A549 (cell line): ENCODE measurements at regions not wholly inside any gene's neighbourhood (a gene's known extent, or its start where the extent isn't known, plus 50 kb on each side); places are given as distances from the start of the nearest gene placed in this dataset.

Source experiments
- ATAC-seq, 2 experiments: fragments of 200-7000 bp in 1 of 2; fragments of >200 bp in 1 of 2; cut with Nextera tagmentation in 1 of 2; cut with Tn5 transposase in 1 of 2; 3 replicates each; pipeline versions ENCODE4 v1.8.0 to v1.9.1; 2018 to 2020; ENCODE audit warnings: mild to moderate bottlenecking in 1 of 2, moderate library complexity in 1 of 2
- CTCF ChIA-PET: fragments of 300-600 bp; sonication (Branson Sonifier 250); formaldehyde crosslinking; extraction: SDS; loops from one replicate; lab custom pipeline; 2021; ENCODE audit warnings: antibody characterized with exemption, inconsistent platforms; lab: Yijun Ruan, JAX
- POLR2A ChIA-PET: fragments of 350-600 bp; formaldehyde crosslinking; extraction: SDS; loops from one replicate; lab custom pipeline; 2021; ENCODE audit warnings: antibody characterized with exemption, inconsistent platforms; lab: Yijun Ruan, JAX
- DNase-seq, 2 experiments: peaks; one replicate each; pipeline versions ENCODE4 v3.0.0 to v3.0.0-alpha.2; 2011 to 2016; ENCODE audit warnings: low read depth in 1 of 2, low spot score in 1 of 2
- FAIRE-seq: peaks from 2 replicates; lab custom pipeline; 2011; peaks lifted over from hg19 to GRCh38; lab: Jason Lieb, UNC
- H3K27ac ChIP-seq, 2 experiments: fragments of >200 bp; sonication (Bioruptor Twin); formaldehyde crosslinking; 3 replicates each; pipeline ENCODE4 v1.5.1; 2016 to 2017
- H3K4me1 ChIP-seq: fragments of >200 bp; sonication (Bioruptor Twin); formaldehyde crosslinking; 3 replicates; pipeline ENCODE4 v1.6.1; 2016
- H3K4me2 ChIP-seq: fragments of >200 bp; sonication (Bioruptor Twin); formaldehyde crosslinking; 3 replicates; pipeline ENCODE4 v1.6.1; 2016
- H3K4me3 ChIP-seq: fragments of >200 bp; sonication (Bioruptor Twin); formaldehyde crosslinking; 3 replicates; pipeline ENCODE4 v1.5.1; 2016
- H3K9me3 ChIP-seq: fragments of >200 bp; sonication (Bioruptor Twin); formaldehyde crosslinking; 3 replicates; pipeline ENCODE4 v1.6.1; 2016
- BHLHE40 ChIP-seq: IDR thresholded peaks from 2 replicates; pipeline ENCODE4 v1.6.1; 2012; ENCODE audit warnings: low read depth, low read length, inconsistent platforms
- CBX8 ChIP-seq: fragments of 200-600 bp; sonication (generic); IDR thresholded peaks from 2 replicates; pipeline ENCODE4 v1.6.1; 2016
- CEBPB ChIP-seq, 2 experiments: fragments of >200 bp in 1 of 2; sonication (Bioruptor Twin) in 1 of 2; formaldehyde crosslinking in 1 of 2; IDR thresholded peaks; 2 replicates each; pipeline ENCODE4 v1.6.1; 2012 to 2016
- EHMT2 ChIP-seq: fragments of 200-600 bp; sonication (generic); IDR thresholded peaks from 2 replicates; pipeline ENCODE4 v1.6.1; 2016; ENCODE audit warnings: antibody characterized with exemption, low read depth, mild to moderate bottlenecking, moderate library complexity
- EP300 ChIP-seq, 2 experiments: fragments of >200 bp; sonication (Bioruptor Twin); formaldehyde crosslinking; IDR thresholded peaks; 2 replicates in 1 of 2; 3 replicates in 1 of 2; pipeline ENCODE4 v1.6.1; 2016 to 2017
- ESRRA ChIP-seq: fragments of 150-350 bp; IDR thresholded peaks from 2 replicates; pipeline ENCODE4 v1.6.1; 2014; ENCODE audit warnings: mild to moderate bottlenecking, low read length, borderline replicate concordance
- GATA3 ChIP-seq: IDR thresholded peaks from 2 replicates; pipeline ENCODE4 v1.6.1; 2012; ENCODE audit warnings: borderline replicate concordance
- HOXB5 ChIP-seq: fragments of 250-450 bp; sonication (Bioruptor Pico); IDR thresholded peaks from 2 replicates; pipeline ENCODE4 v1.5.0; 2020; ENCODE audit warnings: mild to moderate bottlenecking, moderate library complexity
- MAFK ChIP-seq: fragments of 450-650 bp; IDR thresholded peaks from 2 replicates; pipeline ENCODE4 v1.6.1; 2014; ENCODE audit not compliant: partially characterized antibody
- NPAS2 ChIP-seq: fragments of 250-450 bp; sonication (Bioruptor Pico); IDR thresholded peaks from 2 replicates; pipeline ENCODE4 v1.8.0; 2022; ENCODE audit warnings: mild to moderate bottlenecking, moderate library complexity, borderline replicate concordance
- NR3C1 ChIP-seq: fragments of >200 bp; sonication (Bioruptor Twin); formaldehyde crosslinking; IDR thresholded peaks from 3 replicates; pipeline ENCODE4 v1.6.1; 2017
- PHF8 ChIP-seq: fragments of 200-600 bp; sonication (generic); IDR thresholded peaks from 2 replicates; pipeline ENCODE4 v1.6.1; 2016; ENCODE audit warnings: low read depth, mild to moderate bottlenecking, antibody characterized with exemption, moderate library complexity, borderline replicate concordance
- RAD21 ChIP-seq, 2 experiments: fragments of >200 bp in 1 of 2; sonication (Bioruptor Twin) in 1 of 2; formaldehyde crosslinking in 1 of 2; IDR thresholded peaks in 1 of 2; conservative IDR thresholded peaks in 1 of 2; 2 replicates in 1 of 2; 3 replicates in 1 of 2; pipeline ENCODE4 v1.6.1; 2012 to 2018; ENCODE audit warnings: inconsistent platforms in 1 of 2
- WGBS: methylation state at CpG from one replicate; pipeline ENCODE4 v1.1.6; 2017; ENCODE audit errors: missing lambda C conversion rate; 5-methylcytosine and 5-hydroxymethylcytosine counted together
- TF ChIP-seq, protein P1 (sequence below): fragments of 200-600 bp; sonication (generic); IDR thresholded peaks from 2 replicates; pipeline ENCODE4 v1.6.1; 2016; ENCODE audit warnings: antibody characterized with exemption, mild to moderate bottlenecking, moderate library complexity
- TF ChIP-seq, protein P2 (sequence below): fragments of >200 bp; sonication (Bioruptor Twin); formaldehyde crosslinking; IDR thresholded peaks from 2 replicates; pipeline ENCODE4 v1.6.1; 2016
- TF ChIP-seq, protein P3 (sequence below): fragments of 450-650 bp; IDR thresholded peaks from 2 replicates; pipeline ENCODE4 v1.6.1; 2014; ENCODE audit warnings: antibody characterized with exemption
- TF ChIP-seq, protein P4 (sequence below): IDR thresholded peaks from 2 replicates; pipeline ENCODE4 v1.6.1; 2012
- TF ChIP-seq, protein P5 (sequence below): fragments of >200 bp; sonication (Bioruptor Twin); formaldehyde crosslinking; IDR thresholded peaks from 3 replicates; pipeline ENCODE4 v1.6.1; 2016

DNA sequence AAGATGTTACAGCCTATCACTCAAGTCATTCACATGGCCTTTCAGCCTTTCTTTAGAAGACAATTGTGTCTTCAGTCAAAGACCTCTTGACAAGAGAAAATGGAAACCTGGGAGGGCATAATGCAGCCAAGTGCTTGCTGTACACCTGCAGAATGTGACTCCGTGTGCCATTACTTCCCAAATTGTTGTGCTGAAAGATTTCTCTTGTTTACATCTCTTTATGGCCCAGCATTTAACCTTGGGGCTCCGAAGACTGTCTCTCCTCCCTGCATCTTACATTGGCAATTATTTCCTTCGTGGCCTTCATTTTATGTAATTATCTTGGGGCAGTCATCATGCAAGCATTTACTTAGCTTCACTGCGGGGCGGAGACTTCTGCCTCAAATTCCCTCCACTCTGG lies 287.0 kb downstream of the TCF7L2 start:
- TF ChIP-seq GATA3 (no peak), HOXB5 (CRISPR knock-in tag) (no peak), EP300 (IDR thresholded peaks at IDR 0.05) (no peak), EHMT2 (no peak)
- TF ChIP-seq, protein P1, sequence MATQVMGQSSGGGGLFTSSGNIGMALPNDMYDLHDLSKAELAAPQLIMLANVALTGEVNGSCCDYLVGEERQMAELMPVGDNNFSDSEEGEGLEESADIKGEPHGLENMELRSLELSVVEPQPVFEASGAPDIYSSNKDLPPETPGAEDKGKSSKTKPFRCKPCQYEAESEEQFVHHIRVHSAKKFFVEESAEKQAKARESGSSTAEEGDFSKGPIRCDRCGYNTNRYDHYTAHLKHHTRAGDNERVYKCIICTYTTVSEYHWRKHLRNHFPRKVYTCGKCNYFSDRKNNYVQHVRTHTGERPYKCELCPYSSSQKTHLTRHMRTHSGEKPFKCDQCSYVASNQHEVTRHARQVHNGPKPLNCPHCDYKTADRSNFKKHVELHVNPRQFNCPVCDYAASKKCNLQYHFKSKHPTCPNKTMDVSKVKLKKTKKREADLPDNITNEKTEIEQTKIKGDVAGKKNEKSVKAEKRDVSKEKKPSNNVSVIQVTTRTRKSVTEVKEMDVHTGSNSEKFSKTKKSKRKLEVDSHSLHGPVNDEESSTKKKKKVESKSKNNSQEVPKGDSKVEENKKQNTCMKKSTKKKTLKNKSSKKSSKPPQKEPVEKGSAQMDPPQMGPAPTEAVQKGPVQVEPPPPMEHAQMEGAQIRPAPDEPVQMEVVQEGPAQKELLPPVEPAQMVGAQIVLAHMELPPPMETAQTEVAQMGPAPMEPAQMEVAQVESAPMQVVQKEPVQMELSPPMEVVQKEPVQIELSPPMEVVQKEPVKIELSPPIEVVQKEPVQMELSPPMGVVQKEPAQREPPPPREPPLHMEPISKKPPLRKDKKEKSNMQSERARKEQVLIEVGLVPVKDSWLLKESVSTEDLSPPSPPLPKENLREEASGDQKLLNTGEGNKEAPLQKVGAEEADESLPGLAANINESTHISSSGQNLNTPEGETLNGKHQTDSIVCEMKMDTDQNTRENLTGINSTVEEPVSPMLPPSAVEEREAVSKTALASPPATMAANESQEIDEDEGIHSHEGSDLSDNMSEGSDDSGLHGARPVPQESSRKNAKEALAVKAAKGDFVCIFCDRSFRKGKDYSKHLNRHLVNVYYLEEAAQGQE = no peak
- TF ChIP-seq, protein P2, sequence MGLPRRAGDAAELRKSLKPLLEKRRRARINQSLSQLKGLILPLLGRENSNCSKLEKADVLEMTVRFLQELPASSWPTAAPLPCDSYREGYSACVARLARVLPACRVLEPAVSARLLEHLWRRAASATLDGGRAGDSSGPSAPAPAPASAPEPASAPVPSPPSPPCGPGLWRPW = no peak
- Histone ChIP-seq H3K4me3 (no peak overlapping the region), H3K4me1 (no peaks in the 10 kb centered on the region), H3K9me3 (no peaks in the 10 kb centered on the region), H3K27ac (no peak overlapping the region), H3K4me2 (no peak overlapping the region)
- DNase-seq (no peak), ATAC-seq (no peak), FAIRE-seq (no peak)
- ChIA-PET POLR2A (no interaction called here), CTCF (interaction anchor here (0.6 to 0.7 kb wide), 2 partner anchors 19 to 63 kb away, joined by 3 read pairs; no protein-coding TSS in a partner anchor)
- WGBS = 70% methylated on average over 5 of the region's 5 CpGs

DNA sequence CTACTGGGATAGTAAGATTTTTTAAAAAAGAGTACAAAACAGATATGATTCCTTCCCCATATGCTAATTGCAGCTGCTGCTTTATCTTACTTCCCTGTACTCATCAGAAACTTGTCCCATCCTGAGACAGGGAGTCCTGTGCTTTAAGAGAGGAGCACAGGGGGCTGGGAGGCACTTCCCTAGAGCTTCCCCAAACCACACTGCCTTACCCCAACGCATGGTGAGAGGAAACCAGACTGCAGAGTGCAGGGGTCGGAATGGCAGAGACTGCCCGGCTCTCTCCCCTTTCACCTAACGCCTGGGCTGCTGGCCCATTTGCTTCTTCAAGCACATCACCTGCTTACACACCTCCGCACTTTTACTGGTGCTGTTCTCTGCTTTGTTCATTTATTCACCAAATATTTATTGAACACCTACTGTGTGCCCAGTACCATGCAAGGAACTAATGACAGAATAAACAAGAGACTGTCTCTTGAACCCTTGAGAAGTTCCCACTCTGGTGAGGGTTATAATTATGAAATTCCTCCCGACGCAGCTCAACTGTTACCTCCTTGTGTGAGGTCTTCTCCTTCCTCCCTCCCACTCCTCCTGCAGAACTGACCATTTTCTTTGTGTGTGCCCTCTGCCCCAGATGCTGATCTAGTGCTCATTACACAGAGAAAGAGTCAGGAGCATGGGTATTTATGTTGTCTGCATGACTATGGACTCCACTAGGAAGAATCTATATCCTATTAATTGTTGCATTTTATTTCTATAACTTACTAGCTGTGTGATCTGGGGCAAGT lies 289.7 kb downstream of the TCF7L2 start:
- POLR2A ChIA-PET = no interaction called here
- Histone ChIP-seq H3K4me3 (no peak overlapping the region), H3K9me3 (no peaks in the 10 kb centered on the region), H3K4me1 (no peaks in the 10 kb centered on the region), H3K4me2 (no peak overlapping the region), H3K27ac (no peak overlapping the region)
- no peak for TF ChIP-seq MAFK
- ATAC-seq = no peak
- no peak for FAIRE-seq
- no peak for DNase-seq
- CTCF ChIA-PET = interaction anchor here (1.5 kb wide), 1 partner anchor 12 kb away, joined by 4 read pairs; no protein-coding TSS in a partner anchor
- WGBS = 68% methylated on average over 7 of the region's 7 CpGs

DNA sequence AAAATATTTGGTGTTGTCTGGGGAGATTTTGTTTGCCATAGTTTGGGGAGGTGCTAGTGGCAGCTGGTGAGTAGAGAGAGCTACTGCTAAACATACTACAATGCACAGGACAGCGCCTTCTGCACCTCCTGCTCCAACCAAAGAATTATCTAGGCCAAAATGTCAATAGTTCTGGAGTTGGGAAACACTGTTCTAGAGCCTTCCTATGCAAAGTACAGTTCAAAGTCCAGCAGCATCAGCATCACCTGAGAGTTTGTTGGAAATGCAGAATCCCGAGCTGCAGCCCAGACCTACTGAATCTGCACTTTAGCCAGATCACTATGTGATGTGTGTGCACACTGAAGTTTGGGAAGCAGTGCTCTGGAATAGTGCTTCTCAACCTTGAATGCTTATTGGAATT lies 290.7 kb downstream of the TCF7L2 start:
- Histone ChIP-seq H3K4me3 (no peak overlapping the region), H3K9me3 (no peaks in the 10 kb centered on the region), H3K4me1 (no peaks in the 10 kb centered on the region), H3K4me2 (no peak overlapping the region), H3K27ac (no peak overlapping the region)
- TF ChIP-seq, protein P3, sequence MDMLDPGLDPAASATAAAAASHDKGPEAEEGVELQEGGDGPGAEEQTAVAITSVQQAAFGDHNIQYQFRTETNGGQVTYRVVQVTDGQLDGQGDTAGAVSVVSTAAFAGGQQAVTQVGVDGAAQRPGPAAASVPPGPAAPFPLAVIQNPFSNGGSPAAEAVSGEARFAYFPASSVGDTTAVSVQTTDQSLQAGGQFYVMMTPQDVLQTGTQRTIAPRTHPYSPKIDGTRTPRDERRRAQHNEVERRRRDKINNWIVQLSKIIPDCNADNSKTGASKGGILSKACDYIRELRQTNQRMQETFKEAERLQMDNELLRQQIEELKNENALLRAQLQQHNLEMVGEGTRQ = no peak
- ChIA-PET CTCF (interaction anchor here (0.5 to 1.5 kb wide), 3 partner anchors 11 to 1005 kb away, joined by 3 to 4 read pairs (median 3); no protein-coding TSS in a partner anchor), POLR2A (no interaction called here)
- DNase-seq = no peak
- ATAC-seq = peak in 1 of 2 experiments; percentile 35; a peak in 2 of 6 replicates
- no peak for FAIRE-seq
- WGBS = 47% methylated on average over 2 of the region's 2 CpGs

DNA sequence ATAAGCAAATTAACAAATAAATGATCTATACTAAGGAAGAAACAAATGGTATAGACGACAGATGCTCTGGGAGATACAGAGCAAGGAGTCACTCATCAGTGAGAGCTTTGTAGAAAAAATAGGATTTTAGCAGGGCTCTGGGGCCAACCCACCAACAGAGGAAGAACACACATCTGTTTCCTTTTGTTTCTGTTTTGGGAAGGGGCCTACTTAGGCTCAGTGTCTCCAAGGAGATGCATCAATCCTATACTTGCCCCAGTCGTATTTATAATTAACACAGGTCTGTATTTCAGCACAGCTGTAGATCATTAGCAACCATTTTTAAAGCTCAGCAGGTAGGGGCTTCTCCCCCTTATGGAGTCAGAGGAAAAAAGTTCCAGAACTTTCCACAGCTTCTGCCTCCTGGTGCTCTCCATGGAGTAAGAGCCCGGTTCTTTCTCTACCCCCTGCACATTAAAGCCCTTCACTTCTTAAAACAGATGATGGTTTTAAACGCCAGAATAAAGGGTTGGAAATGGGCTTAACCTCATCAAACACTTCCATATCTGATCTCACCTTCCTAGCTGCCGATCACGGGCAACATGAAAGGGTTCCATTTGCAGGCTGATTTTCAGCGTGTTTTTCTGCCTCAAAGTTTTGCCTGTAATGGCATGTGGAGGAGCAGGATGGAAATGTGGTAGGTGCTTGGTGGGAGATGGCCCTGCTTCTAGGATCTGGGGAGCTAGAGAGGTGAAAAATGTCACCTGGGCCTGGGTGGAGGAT lies 291.7 kb downstream of the TCF7L2 start:
- WGBS = 56% methylated on average over 7 of the region's 7 CpGs
- no peaks in the 10 kb centered on the region for H3K4me1 ChIP-seq
- H3K27ac ChIP-seq = no peak overlapping the region
- H3K9me3 ChIP-seq = no peaks in the 10 kb centered on the region
- TF ChIP-seq, protein P4, sequence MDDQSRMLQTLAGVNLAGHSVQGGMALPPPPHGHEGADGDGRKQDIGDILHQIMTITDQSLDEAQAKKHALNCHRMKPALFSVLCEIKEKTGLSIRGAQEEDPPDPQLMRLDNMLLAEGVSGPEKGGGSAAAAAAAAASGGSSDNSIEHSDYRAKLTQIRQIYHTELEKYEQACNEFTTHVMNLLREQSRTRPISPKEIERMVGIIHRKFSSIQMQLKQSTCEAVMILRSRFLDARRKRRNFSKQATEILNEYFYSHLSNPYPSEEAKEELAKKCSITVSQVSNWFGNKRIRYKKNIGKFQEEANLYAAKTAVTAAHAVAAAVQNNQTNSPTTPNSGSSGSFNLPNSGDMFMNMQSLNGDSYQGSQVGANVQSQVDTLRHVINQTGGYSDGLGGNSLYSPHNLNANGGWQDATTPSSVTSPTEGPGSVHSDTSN = no peak
- no peak for TF ChIP-seq CEBPB (IDR thresholded peaks at IDR 0.05)
- TF ChIP-seq RAD21 (conservative IDR thresholded peaks at IDR 0.05 in 1 of 2, IDR thresholded peaks at IDR 0.05 in 1 of 2) = no peak
- no peak for TF ChIP-seq ESRRA
- TF ChIP-seq, protein P5, sequence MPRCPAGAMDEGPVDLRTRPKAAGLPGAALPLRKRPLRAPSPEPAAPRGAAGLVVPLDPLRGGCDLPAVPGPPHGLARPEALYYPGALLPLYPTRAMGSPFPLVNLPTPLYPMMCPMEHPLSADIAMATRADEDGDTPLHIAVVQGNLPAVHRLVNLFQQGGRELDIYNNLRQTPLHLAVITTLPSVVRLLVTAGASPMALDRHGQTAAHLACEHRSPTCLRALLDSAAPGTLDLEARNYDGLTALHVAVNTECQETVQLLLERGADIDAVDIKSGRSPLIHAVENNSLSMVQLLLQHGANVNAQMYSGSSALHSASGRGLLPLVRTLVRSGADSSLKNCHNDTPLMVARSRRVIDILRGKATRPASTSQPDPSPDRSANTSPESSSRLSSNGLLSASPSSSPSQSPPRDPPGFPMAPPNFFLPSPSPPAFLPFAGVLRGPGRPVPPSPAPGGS = no peak
- TF ChIP-seq NR3C1 = no peak
- no peak for TF ChIP-seq CBX8
- no peak for TF ChIP-seq MAFK
- TF ChIP-seq NPAS2 (CRISPR knock-in tag) = no peak
- TF ChIP-seq PHF8 = no peak
- TF ChIP-seq BHLHE40 = no peak
- TF ChIP-seq, all 56 proteins: peak for 0
- POLR2A ChIA-PET = no interaction called here
- ATAC-seq (no peak), DNase-seq (no peak), FAIRE-seq (no peak)
- Histone ChIP-seq H3K4me3 (no peak overlapping the region), H3K4me2 (no peak overlapping the region)
- CTCF ChIA-PET = interaction anchor here (0.6 to 1.5 kb wide), 2 partner anchors 10 to 1004 kb away, joined by 3 to 4 read pairs; no protein-coding TSS in a partner anchor
